Calu3 (cell line): ENCODE measurements at regions not wholly inside any gene's neighbourhood (a gene's known extent, or its start where the extent isn't known, plus 50 kb on each side); places are given as distances from the start of the nearest gene placed in this dataset.

Source experiments
- BruUV-seq: library from RNA; stranded (reverse); fragments of 400-500 nt; replicated peaks from 2 replicates; lab custom pipeline; 2021; lab: Mats Ljungman, UMichigan
- CTCF ChIA-PET: fragments of 300-600 bp; sonication (Branson Sonifier 250); formaldehyde crosslinking; loops from one replicate; lab custom pipeline; 2022; ENCODE audit warnings: antibody characterized with exemption; lab: Charles Lee
- DNase-seq: peaks from one replicate; pipeline ENCODE4 v3.0.0; 2022
- H3K27ac Mint-ChIP-seq: one replicate; pipeline ENCODE4 v1.8.0; 2022; ENCODE audit warnings: mixed read lengths; ENCODE audit not compliant: unreplicated experiment
- H3K27me3 Mint-ChIP-seq: one replicate; pipeline ENCODE4 v1.8.0; 2022; ENCODE audit warnings: mixed read lengths; ENCODE audit not compliant: unreplicated experiment
- H3K36me3 Mint-ChIP-seq: one replicate; pipeline ENCODE4 v1.8.0; 2022; ENCODE audit warnings: mild to moderate bottlenecking, moderate library complexity, mixed read lengths; ENCODE audit not compliant: insufficient read depth, unreplicated experiment
- H3K4me1 Mint-ChIP-seq: one replicate; pipeline ENCODE4 v1.8.0; 2022; ENCODE audit warnings: mild to moderate bottlenecking, low read depth, mixed read lengths; ENCODE audit not compliant: unreplicated experiment
- H3K4me3 Mint-ChIP-seq: one replicate; pipeline ENCODE4 v1.8.0; 2022; ENCODE audit warnings: mild to moderate bottlenecking, low read depth, moderate library complexity, mixed read lengths; ENCODE audit not compliant: unreplicated experiment
- H3K9me3 Mint-ChIP-seq: one replicate; pipeline ENCODE4 v1.8.0; 2022; ENCODE audit warnings: low read depth, mixed read lengths; ENCODE audit not compliant: unreplicated experiment
- intact Hi-C: fragments of 100-400 bp; cut with micrococcal nuclease; formaldehyde crosslinking; loops from one replicate; pipeline ENCODE4 v1.10.0; 2022; ENCODE audit not compliant: unreplicated experiment
- TF ChIP-seq, protein P1 (sequence below): fragments of 200-600 bp; IDR thresholded peaks from one replicate; pipeline ENCODE4 v1.8.0; 2022; ENCODE audit warnings: antibody characterized with exemption; ENCODE audit not compliant: unreplicated experiment

DNA sequence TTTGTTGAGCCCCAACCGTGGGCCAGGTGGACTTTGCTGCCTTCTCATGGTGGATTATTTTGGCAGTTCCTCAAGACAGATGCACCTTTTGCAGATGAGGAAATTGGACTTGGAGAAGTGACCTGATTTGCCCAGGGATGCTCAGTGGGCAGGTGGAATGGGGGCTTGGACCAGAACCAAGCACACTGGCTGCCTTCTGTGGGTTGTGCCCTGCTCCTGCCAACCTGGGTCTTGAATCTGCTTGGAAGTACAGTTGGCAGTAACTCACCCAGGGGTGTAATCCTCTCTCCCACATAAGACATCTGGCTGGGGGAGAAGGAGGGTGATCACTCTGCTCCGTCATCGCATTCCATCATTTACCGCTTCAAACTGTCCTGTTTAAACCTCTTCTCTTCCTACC, 110.5 kb upstream of the GPR26 start:
- no peak for DNase-seq
- Mint-ChIP-seq H3K27ac (no peak overlapping the region), H3K36me3 (no peaks in the 10 kb centered on the region), H3K4me1 (no peaks in the 10 kb centered on the region), H3K27me3 (peaks cover 32% of the 10 kb centered on the region), H3K9me3 (no peaks in the 10 kb centered on the region), H3K4me3 (no peak overlapping the region)
- intact Hi-C loops: loop anchor here (5.0 kb wide), 1 partner anchor 173 kb away; no protein-coding TSS in a partner anchor
- CTCF ChIA-PET: no interaction called here
- no TSS peak for BruUV-seq
- TF ChIP-seq, protein P1, sequence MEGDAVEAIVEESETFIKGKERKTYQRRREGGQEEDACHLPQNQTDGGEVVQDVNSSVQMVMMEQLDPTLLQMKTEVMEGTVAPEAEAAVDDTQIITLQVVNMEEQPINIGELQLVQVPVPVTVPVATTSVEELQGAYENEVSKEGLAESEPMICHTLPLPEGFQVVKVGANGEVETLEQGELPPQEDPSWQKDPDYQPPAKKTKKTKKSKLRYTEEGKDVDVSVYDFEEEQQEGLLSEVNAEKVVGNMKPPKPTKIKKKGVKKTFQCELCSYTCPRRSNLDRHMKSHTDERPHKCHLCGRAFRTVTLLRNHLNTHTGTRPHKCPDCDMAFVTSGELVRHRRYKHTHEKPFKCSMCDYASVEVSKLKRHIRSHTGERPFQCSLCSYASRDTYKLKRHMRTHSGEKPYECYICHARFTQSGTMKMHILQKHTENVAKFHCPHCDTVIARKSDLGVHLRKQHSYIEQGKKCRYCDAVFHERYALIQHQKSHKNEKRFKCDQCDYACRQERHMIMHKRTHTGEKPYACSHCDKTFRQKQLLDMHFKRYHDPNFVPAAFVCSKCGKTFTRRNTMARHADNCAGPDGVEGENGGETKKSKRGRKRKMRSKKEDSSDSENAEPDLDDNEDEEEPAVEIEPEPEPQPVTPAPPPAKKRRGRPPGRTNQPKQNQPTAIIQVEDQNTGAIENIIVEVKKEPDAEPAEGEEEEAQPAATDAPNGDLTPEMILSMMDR: no peak

DNA sequence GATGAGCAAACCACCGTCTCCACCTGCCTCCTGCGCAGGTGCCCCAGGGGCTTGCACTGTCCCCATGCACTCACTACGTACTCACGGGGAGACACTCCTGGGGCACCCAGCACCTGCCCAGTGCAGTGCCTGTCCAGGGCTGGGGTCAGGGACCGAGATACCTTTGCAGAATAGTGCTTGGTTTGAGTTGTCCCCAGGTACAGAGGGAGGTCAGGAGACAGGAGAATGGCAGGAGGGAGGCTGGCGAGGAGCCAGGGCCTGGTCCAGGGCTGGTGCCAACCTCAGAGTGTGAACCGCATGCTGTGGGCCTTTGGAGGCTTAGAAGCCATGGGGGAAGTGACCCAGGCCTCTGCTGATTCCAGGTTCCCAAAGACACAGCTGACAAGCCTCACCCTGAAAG, 110.1 kb upstream of the GPR26 start:
- intact Hi-C loops: loop anchor here (5.0 kb wide), 1 partner anchor 174 kb away; no protein-coding TSS in a partner anchor
- no peaks in the 10 kb centered on the region for H3K36me3 Mint-ChIP-seq
- no peaks in the 10 kb centered on the region for H3K4me1 Mint-ChIP-seq
- no TSS peak for BruUV-seq
- DNase-seq: no peak
- H3K4me3 Mint-ChIP-seq: no peak overlapping the region
- H3K27me3 Mint-ChIP-seq: peaks cover 29% of the 10 kb centered on the region
- H3K27ac Mint-ChIP-seq: no peak overlapping the region
- TF ChIP-seq, protein P1: no peak
- CTCF ChIA-PET: no interaction called here
- no peaks in the 10 kb centered on the region for H3K9me3 Mint-ChIP-seq

DNA sequence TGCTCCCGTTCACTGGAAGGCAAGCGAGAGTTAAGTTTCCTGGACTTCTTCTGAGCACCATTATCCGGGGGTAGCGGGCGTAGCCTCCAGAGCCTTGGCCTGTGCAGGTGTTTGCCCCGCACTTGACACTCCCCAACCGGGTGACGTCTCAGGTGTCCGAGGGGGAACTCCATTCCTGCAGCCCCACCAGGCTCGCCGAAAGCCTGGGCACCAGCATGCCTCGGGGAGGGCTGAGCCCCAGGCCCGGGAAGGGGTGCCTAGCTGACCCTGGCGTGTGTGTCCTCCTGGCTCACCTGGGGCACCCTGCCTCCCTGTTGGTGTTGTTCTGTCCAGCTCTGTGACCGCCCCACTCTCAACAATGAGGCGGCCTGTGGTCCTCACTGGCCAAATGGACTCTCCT, 109.4 kb upstream of the GPR26 start:
- no peak for DNase-seq
- CTCF ChIA-PET: no interaction called here
- Mint-ChIP-seq H3K27ac (no peak overlapping the region), H3K27me3 (peaks cover 22% of the 10 kb centered on the region), H3K4me3 (no peak overlapping the region), H3K36me3 (no peaks in the 10 kb centered on the region), H3K9me3 (no peaks in the 10 kb centered on the region), H3K4me1 (no peaks in the 10 kb centered on the region)
- intact Hi-C loops: loop anchor here (5.0 kb wide), 1 partner anchor 174 kb away; no protein-coding TSS in a partner anchor
- no TSS peak for BruUV-seq
- TF ChIP-seq, protein P1: no peak

DNA sequence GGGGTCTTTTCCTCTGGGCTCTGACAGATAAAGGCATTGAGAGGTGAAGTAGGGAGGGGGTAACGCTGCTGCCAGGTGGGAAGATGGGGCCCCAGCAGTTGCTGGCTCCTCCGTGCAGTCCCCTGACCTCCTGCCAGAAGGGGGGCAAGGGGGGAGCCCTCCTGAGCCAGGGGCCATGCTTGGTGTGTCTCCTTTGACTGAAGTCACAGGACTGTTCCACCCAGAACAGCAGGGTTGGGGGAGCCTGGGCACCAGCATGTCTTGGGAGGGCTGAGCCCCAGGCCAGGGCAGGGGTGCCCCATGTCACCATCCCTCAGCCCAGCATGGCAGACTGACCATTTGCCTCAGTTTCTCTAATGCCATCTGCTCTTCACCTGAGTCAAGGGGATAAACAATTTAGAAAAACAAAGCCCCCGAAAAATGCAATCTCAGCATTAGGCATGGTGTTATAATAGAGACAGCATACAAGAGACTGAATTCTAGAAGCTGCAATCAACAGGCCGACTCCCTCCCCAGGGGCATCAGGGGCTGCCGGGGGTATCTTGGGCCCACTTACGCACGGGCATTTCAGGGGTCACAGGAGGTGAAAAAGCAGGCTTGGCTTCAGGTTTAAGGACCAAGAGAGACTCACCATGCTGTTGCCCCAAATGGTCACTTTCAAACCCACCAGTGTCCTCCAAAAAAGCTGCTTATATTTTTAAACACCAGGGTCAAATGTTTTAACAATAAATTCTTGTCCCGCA, 108.6 kb upstream of the GPR26 start:
- Mint-ChIP-seq H3K27ac (no peak overlapping the region), H3K4me3 (no peak overlapping the region), H3K27me3 (peaks cover 27% of the 10 kb centered on the region), H3K4me1 (no peaks in the 10 kb centered on the region), H3K36me3 (no peaks in the 10 kb centered on the region), H3K9me3 (no peaks in the 10 kb centered on the region)
- BruUV-seq: no TSS peak
- CTCF ChIA-PET: no interaction called here
- DNase-seq: no peak
- intact Hi-C loops: loop anchor here (2.0 to 5.0 kb wide), 2 partner anchors 175 to 425 kb away; no protein-coding TSS in a partner anchor
- TF ChIP-seq, protein P1: no peak
